ENCODE measurements at regions not wholly inside any gene's neighbourhood (a gene's known extent, or its start where the extent isn't known, plus 50 kb on each side); places are given as distances from the start of the nearest gene placed in this dataset.

- Histone ChIP-seq H3K4me1 (replicated peaks) (peaks cover 46% of the 10 kb centered on the region), H3K4me3 (peak overlapping the region; percentile 6; the same call in 1 of the 2 replicates), H3K27me3 (replicated peaks) (no peaks in the 10 kb centered on the region), H3K36me3 (peaks cover 8% of the 10 kb centered on the region; the same call in 1 of the 2 replicates), H3K9me3 (replicated peaks) (no peaks in the 10 kb centered on the region), H3K27ac (peak overlapping the region; percentile 86)
- DNase-seq (ENCODE audit: low read depth in 1 of 2, low spot score in 2 of 2), result no peak
Observed at GRCh38 chr4:3343358-3343757, 50.5 kb downstream of the RGS12 start.

- Histone ChIP-seq H3K4me3 (no peak overlapping the region), H3K36me3 (peaks cover 8% of the 10 kb centered on the region; the same call in 1 of the 2 replicates), H3K9me3 (replicated peaks) (no peaks in the 10 kb centered on the region), H3K27ac (no peak overlapping the region), H3K4me1 (replicated peaks) (peaks cover 46% of the 10 kb centered on the region), H3K27me3 (replicated peaks) (no peaks in the 10 kb centered on the region)
- DNase-seq (ENCODE audit: low read depth in 1 of 2, low spot score in 2 of 2), result no peak
Observed at GRCh38 chr4:3344104-3344503, 51.3 kb downstream of the RGS12 start.

GRCh38 chr4:3344596-3344995 is 51.8 kb downstream of the RGS12 start:
- Histone ChIP-seq H3K27ac (no peak overlapping the region), H3K4me1 (replicated peaks) (peaks cover 46% of the 10 kb centered on the region), H3K9me3 (replicated peaks) (no peaks in the 10 kb centered on the region), H3K27me3 (replicated peaks) (no peaks in the 10 kb centered on the region), H3K4me3 (no peak overlapping the region), H3K36me3 (peaks cover 8% of the 10 kb centered on the region; the same call in 1 of the 2 replicates)
- DNase-seq (ENCODE audit: low read depth in 1 of 2, low spot score in 2 of 2), result no peak

GRCh38 chr4:3345384-3345783 is 52.6 kb downstream of the RGS12 start:
- no peaks in the 10 kb centered on the region for H3K9me3 ChIP-seq (replicated peaks)
- H3K27me3 ChIP-seq (replicated peaks), result no peaks in the 10 kb centered on the region
- H3K36me3 ChIP-seq, result peaks cover 8% of the 10 kb centered on the region; the same call in 1 of the 2 replicates
- no peak overlapping the region for H3K27ac ChIP-seq
- H3K4me3 ChIP-seq, result no peak overlapping the region
- DNase-seq (ENCODE audit: low read depth in 1 of 2, low spot score in 2 of 2), result no peak
- peaks cover 46% of the 10 kb centered on the region for H3K4me1 ChIP-seq (replicated peaks)

GRCh38 chr4:3346146-3346545 is 53.3 kb downstream of the RGS12 start:
- no peak overlapping the region for H3K27ac ChIP-seq
- peak in 1 of 2 experiments; percentile 49 for DNase-seq (ENCODE audit: low read depth in 1 of 2, low spot score in 2 of 2)
- H3K4me3 ChIP-seq, result no peak overlapping the region
- H3K9me3 ChIP-seq (replicated peaks), result no peaks in the 10 kb centered on the region
- no peaks in the 10 kb centered on the region for H3K27me3 ChIP-seq (replicated peaks)
- peaks cover 46% of the 10 kb centered on the region for H3K4me1 ChIP-seq (replicated peaks)
- peaks cover 8% of the 10 kb centered on the region; the same call in 1 of the 2 replicates for H3K36me3 ChIP-seq

GRCh38 chr4:3347871-3348270 is 55.0 kb downstream of the RGS12 start:
- Histone ChIP-seq H3K27ac (no peak overlapping the region), H3K4me1 (replicated peaks) (peaks cover 38% of the 10 kb centered on the region), H3K9me3 (replicated peaks) (no peaks in the 10 kb centered on the region), H3K27me3 (replicated peaks) (no peaks in the 10 kb centered on the region), H3K4me3 (no peak overlapping the region), H3K36me3 (peaks cover 13% of the 10 kb centered on the region)
- DNase-seq (ENCODE audit: low read depth in 1 of 2, low spot score in 2 of 2), result no peak

- no peak overlapping the region for H3K27ac ChIP-seq
- H3K4me3 ChIP-seq, result no peak overlapping the region
Observed at GRCh38 chr4:3348621-3349020, 55.8 kb downstream of the RGS12 start.

GRCh38 chr4:3349116-3349515 is 56.3 kb downstream of the RGS12 start:
- Histone ChIP-seq H3K27ac (no peak overlapping the region), H3K27me3 (replicated peaks) (no peaks in the 10 kb centered on the region), H3K9me3 (replicated peaks) (no peaks in the 10 kb centered on the region), H3K36me3 (peaks cover 5% of the 10 kb centered on the region; the same call in 1 of the 2 replicates), H3K4me1 (replicated peaks) (peaks cover 26% of the 10 kb centered on the region), H3K4me3 (no peak overlapping the region)
- no peak for DNase-seq (ENCODE audit: low read depth in 1 of 2, low spot score in 2 of 2)

More at GRCh38 chr4:3348621-3349020, 55.8 kb downstream of the RGS12 start:
- no peak for DNase-seq (ENCODE audit: low read depth in 1 of 2, low spot score in 2 of 2)
- Histone ChIP-seq H3K4me1 (replicated peaks) (peaks cover 31% of the 10 kb centered on the region), H3K36me3 (peaks cover 6% of the 10 kb centered on the region; the same call in 1 of the 2 replicates), H3K27me3 (replicated peaks) (no peaks in the 10 kb centered on the region), H3K9me3 (replicated peaks) (no peaks in the 10 kb centered on the region)

GRCh38 chr4:3351997-3352396 is 59.2 kb downstream of the RGS12 start:
- H3K4me3 ChIP-seq, result no peak overlapping the region
- H3K27me3 ChIP-seq (replicated peaks), result no peaks in the 10 kb centered on the region
- no peaks in the 10 kb centered on the region for H3K4me1 ChIP-seq (replicated peaks)
- no peak overlapping the region for H3K27ac ChIP-seq
- H3K36me3 ChIP-seq, result peaks cover 5% of the 10 kb centered on the region; the same call in 1 of the 2 replicates
- no peaks in the 10 kb centered on the region for H3K9me3 ChIP-seq (replicated peaks)
- no peak for DNase-seq (ENCODE audit: low read depth in 1 of 2, low spot score in 2 of 2)

- no peaks in the 10 kb centered on the region for H3K4me1 ChIP-seq (replicated peaks)
- H3K4me3 ChIP-seq, result no peak overlapping the region
- no peak overlapping the region for H3K27ac ChIP-seq
- H3K9me3 ChIP-seq (replicated peaks), result no peaks in the 10 kb centered on the region
- peaks cover 5% of the 10 kb centered on the region; the same call in 1 of the 2 replicates for H3K36me3 ChIP-seq
- H3K27me3 ChIP-seq (replicated peaks), result no peaks in the 10 kb centered on the region
- no peak for DNase-seq (ENCODE audit: low read depth in 1 of 2, low spot score in 2 of 2)
Observed at GRCh38 chr4:3352505-3352904, 59.7 kb downstream of the RGS12 start.

GRCh38 chr4:3352941-3353594 is 60.2 kb downstream of the RGS12 start:
- no peak overlapping the region for H3K27ac ChIP-seq
- no peaks in the 10 kb centered on the region for H3K9me3 ChIP-seq (replicated peaks)
- no peak overlapping the region for H3K4me3 ChIP-seq
- H3K27me3 ChIP-seq (replicated peaks), result no peaks in the 10 kb centered on the region
- DNase-seq (ENCODE audit: low read depth in 1 of 2, low spot score in 2 of 2), result no peak
- peaks cover 5% of the 10 kb centered on the region; the same call in 1 of the 2 replicates for H3K36me3 ChIP-seq
- no peaks in the 10 kb centered on the region for H3K4me1 ChIP-seq (replicated peaks)

- no peak for DNase-seq (ENCODE audit: low read depth in 1 of 2, low spot score in 2 of 2)
- Histone ChIP-seq H3K9me3 (replicated peaks) (no peaks in the 10 kb centered on the region), H3K36me3 (peaks cover 5% of the 10 kb centered on the region; the same call in 1 of the 2 replicates), H3K4me3 (no peak overlapping the region), H3K27me3 (replicated peaks) (no peaks in the 10 kb centered on the region), H3K4me1 (replicated peaks) (no peaks in the 10 kb centered on the region), H3K27ac (no peak overlapping the region)
Observed at GRCh38 chr4:3353752-3354454, 61.1 kb downstream of the RGS12 start.

GRCh38 chr4:3354455-3354811 is 61.6 kb downstream of the RGS12 start:
- Histone ChIP-seq H3K36me3 (peaks cover 5% of the 10 kb centered on the region; the same call in 1 of the 2 replicates), H3K4me1 (replicated peaks) (no peaks in the 10 kb centered on the region), H3K27me3 (replicated peaks) (no peaks in the 10 kb centered on the region), H3K27ac (no peak overlapping the region), H3K4me3 (no peak overlapping the region), H3K9me3 (replicated peaks) (no peaks in the 10 kb centered on the region)
- DNase-seq (ENCODE audit: low read depth in 1 of 2, low spot score in 2 of 2), result no peak

GRCh38 chr4:3355266-3355748 is 62.5 kb downstream of the RGS12 start:
- Histone ChIP-seq H3K4me3 (no peak overlapping the region), H3K27ac (no peak overlapping the region), H3K4me1 (replicated peaks) (no peaks in the 10 kb centered on the region), H3K9me3 (replicated peaks) (no peaks in the 10 kb centered on the region), H3K27me3 (replicated peaks) (no peaks in the 10 kb centered on the region), H3K36me3 (peaks cover 5% of the 10 kb centered on the region; the same call in 1 of the 2 replicates)
- DNase-seq (ENCODE audit: low read depth in 1 of 2, low spot score in 2 of 2), result no peak

Data from SJSA1 (cell line).